WTC11 (cell line): ENCODE measurements at regions not wholly inside any gene's neighbourhood (a gene's known extent, or its start where the extent isn't known, plus 50 kb on each side); places are given as distances from the start of the nearest gene placed in this dataset.

Experiments
- ATAC-seq: fragments of 200-7000 bp; cut with Tn5 transposase; 2 replicates; pipeline ENCODE4 v1.10.0; 2021; ENCODE audit warnings: mild to moderate bottlenecking, moderate library complexity
- CTCF ChIA-PET: fragments of 300-600 bp; sonication (Branson Sonifier 250); formaldehyde crosslinking; loops from one replicate; lab custom pipeline; 2021; ENCODE audit warnings: antibody characterized with exemption; lab: Charles Lee
- POLR2A ChIA-PET: fragments of 350-600 bp; sonication (Branson Sonifier 250); formaldehyde crosslinking; loops from one replicate; lab custom pipeline; 2021; ENCODE audit warnings: antibody characterized with exemption; lab: Charles Lee
- DNase-seq: peaks from one replicate; pipeline ENCODE4 v3.0.0; 2021; ENCODE audit warnings: low spot score
- H3K27ac Mint-ChIP-seq: 2 replicates; pipeline ENCODE4 v1.8.0; 2021; ENCODE audit warnings: mixed read lengths
- H3K27me3 Mint-ChIP-seq: 2 replicates; pipeline ENCODE4 v1.8.0; 2021; ENCODE audit warnings: low read depth, mild to moderate bottlenecking, moderate library complexity, mixed read lengths
- H3K36me3 Mint-ChIP-seq: 2 replicates; pipeline ENCODE4 v1.8.0; 2021; ENCODE audit warnings: mixed read lengths
- H3K4me1 Mint-ChIP-seq: 2 replicates; pipeline ENCODE4 v1.8.0; 2022; ENCODE audit warnings: mixed read lengths
- H3K4me3 Mint-ChIP-seq: 2 replicates; pipeline ENCODE4 v1.8.0; 2021; ENCODE audit warnings: mild to moderate bottlenecking, moderate library complexity, mixed read lengths
- H3K9me3 Mint-ChIP-seq: 2 replicates; pipeline ENCODE4 v1.8.0; 2021; ENCODE audit warnings: mixed read lengths
- AFF4 ChIP-seq: sonication (generic); formaldehyde crosslinking; IDR thresholded peaks from 2 replicates; pipeline ENCODE4 v1.8.1; 2023; ENCODE audit warnings: mild to moderate bottlenecking, missing genetic modification reagents, borderline replicate concordance
- AR ChIP-seq: fragments of 250-450 bp; sonication (Bioruptor Pico); IDR thresholded peaks from 2 replicates; pipeline ENCODE4 v1.9.0; 2021; ENCODE audit warnings: mild to moderate bottlenecking
- E2F1 ChIP-seq: sonication (generic); formaldehyde crosslinking; IDR thresholded peaks from 2 replicates; pipeline ENCODE4 v1.8.0; 2022; ENCODE audit warnings: mild to moderate bottlenecking, missing genetic modification reagents
- E2F4 ChIP-seq: sonication (generic); formaldehyde crosslinking; IDR thresholded peaks from 2 replicates; pipeline ENCODE4 v1.8.1; 2022; ENCODE audit warnings: low read depth, mild to moderate bottlenecking, moderate library complexity, missing genetic modification reagents, borderline replicate concordance
- ELF4 ChIP-seq: sonication (generic); formaldehyde crosslinking; IDR thresholded peaks from 2 replicates; pipeline ENCODE4 v1.8.1; 2022; ENCODE audit warnings: low read depth, mild to moderate bottlenecking, moderate library complexity, missing genetic modification reagents
- FOXP1 ChIP-seq: sonication (generic); formaldehyde crosslinking; IDR thresholded peaks from 2 replicates; pipeline ENCODE4 v1.8.0; 2022; ENCODE audit warnings: missing genetic modification reagents, mild to moderate bottlenecking, moderate library complexity, borderline replicate concordance
- KAT7 ChIP-seq: sonication (generic); formaldehyde crosslinking; IDR thresholded peaks from 2 replicates; pipeline ENCODE4 v1.8.1; 2023; ENCODE audit warnings: missing genetic modification reagents, mild to moderate bottlenecking, borderline replicate concordance
- MAX ChIP-seq: sonication (generic); formaldehyde crosslinking; IDR thresholded peaks from 2 replicates; pipeline ENCODE4 v1.8.0; 2022; ENCODE audit warnings: mild to moderate bottlenecking, missing genetic modification reagents
- NFYB ChIP-seq: sonication (generic); formaldehyde crosslinking; conservative IDR thresholded peaks from 2 replicates; pipeline ENCODE4 v1.8.0; 2022; ENCODE audit warnings: low read depth, missing genetic modification reagents
- NR1H2 ChIP-seq: sonication (generic); formaldehyde crosslinking; IDR thresholded peaks from 2 replicates; pipeline ENCODE4 v1.9.0; 2021; ENCODE audit warnings: mild to moderate bottlenecking, moderate library complexity, missing genetic modification reagents
- PRDM15 ChIP-seq: sonication (generic); formaldehyde crosslinking; IDR thresholded peaks from 2 replicates; pipeline ENCODE4 v1.8.0; 2022; ENCODE audit warnings: missing genetic modification reagents
- PREB ChIP-seq: sonication (generic); formaldehyde crosslinking; IDR thresholded peaks from 2 replicates; pipeline ENCODE4 v1.8.1; 2022; ENCODE audit warnings: mild to moderate bottlenecking, missing genetic modification reagents, moderate library complexity, borderline replicate concordance
- SMAD3 ChIP-seq: sonication (generic); formaldehyde crosslinking; IDR thresholded peaks from 2 replicates; pipeline ENCODE4 v1.8.0; 2022; ENCODE audit warnings: missing genetic modification reagents, mild to moderate bottlenecking, borderline replicate concordance
- TCF7 ChIP-seq: sonication (generic); formaldehyde crosslinking; IDR thresholded peaks from 2 replicates; pipeline ENCODE4 v1.8.0; 2022; ENCODE audit warnings: mild to moderate bottlenecking, low read depth, missing genetic modification reagents, moderate library complexity
- ZNF416 ChIP-seq: fragments of 250-450 bp; sonication (Bioruptor Pico); IDR thresholded peaks from 2 replicates; pipeline ENCODE4 v1.9.0; 2021; ENCODE audit warnings: mild to moderate bottlenecking, inconsistent platforms

- no peak overlapping the region for H3K27ac Mint-ChIP-seq
- no peaks in the 10 kb centered on the region for H3K36me3 Mint-ChIP-seq
- CTCF ChIA-PET = no interaction called here
- POLR2A ChIA-PET = no interaction called here
- no peak for ATAC-seq
- H3K4me3 Mint-ChIP-seq = no peak overlapping the region
- H3K9me3 Mint-ChIP-seq = no peaks in the 10 kb centered on the region
- no peak for TF ChIP-seq AFF4
- no peak for TF ChIP-seq PREB
- no peak for TF ChIP-seq FOXP1
- TF ChIP-seq NFYB (CRISPR knock-in tag) = no peak
- TF ChIP-seq, all 79 proteins: peak for 0
- Mint-ChIP-seq H3K4me1 (peaks cover 24% of the 10 kb centered on the region), H3K27me3 (0 out of 2 replicates have a peak, but pooled peaks cover 2% of the 10 kb centered on the region)
- DNase-seq = no peak
These were observed 220.8 kb upstream of the HES1 start for GRCh38 chr3:193915099-193915498.

GRCh38 chr3:193915613-193916012, 220.3 kb upstream of the HES1 start:
- no peaks in the 10 kb centered on the region for H3K27me3 Mint-ChIP-seq
- CTCF ChIA-PET = no interaction called here
- peaks cover 20% of the 10 kb centered on the region for H3K4me1 Mint-ChIP-seq
- TF ChIP-seq ELF4 (CRISPR knock-in tag) = no peak
- no peak for TF ChIP-seq SMAD3
- TF ChIP-seq TCF7 = no peak
- no peak for TF ChIP-seq MAX (CRISPR knock-in tag)
- TF ChIP-seq KAT7 (CRISPR knock-in tag) = no peak
- TF ChIP-seq ZNF416 = no peak
- POLR2A ChIA-PET = no interaction called here
- no peaks in the 10 kb centered on the region for H3K9me3 Mint-ChIP-seq
- H3K27ac Mint-ChIP-seq = no peak overlapping the region
- no peak for DNase-seq
- no peak for ATAC-seq
- H3K4me3 Mint-ChIP-seq = no peak overlapping the region
- no peaks in the 10 kb centered on the region for H3K36me3 Mint-ChIP-seq

GRCh38 chr3:193917158-193917557, 218.8 kb upstream of the HES1 start:
- no peak for TF ChIP-seq AR (CRISPR knock-in tag)
- TF ChIP-seq E2F1 = no peak
- TF ChIP-seq PRDM15 (CRISPR knock-in tag) = no peak
- no peak for TF ChIP-seq E2F4
- no peak for TF ChIP-seq MAX (CRISPR knock-in tag)
- TF ChIP-seq NR1H2 = no peak
- TF ChIP-seq, all 79 proteins: peak for 0
- Mint-ChIP-seq H3K9me3 (no peaks in the 10 kb centered on the region), H3K4me1 (peaks cover 4% of the 10 kb centered on the region), H3K36me3 (no peaks in the 10 kb centered on the region), H3K27ac (no peak overlapping the region), H3K4me3 (no peak overlapping the region), H3K27me3 (no peaks in the 10 kb centered on the region; the same call in 1 of the 2 replicates)
- CTCF ChIA-PET = no interaction called here
- DNase-seq = no peak
- no peak for ATAC-seq
- POLR2A ChIA-PET = no interaction called here
